CD8-positive, alpha-beta memory T cell (primary cell): ENCODE measurements at regions not wholly inside any gene's neighbourhood (a gene's known extent, or its start where the extent isn't known, plus 50 kb on each side); places are given as distances from the start of the nearest gene placed in this dataset.

Source experiments
- CTCF ChIA-PET: fragments of 350-600 bp; sonication (Branson Sonifier 250); formaldehyde crosslinking; loops from one replicate; lab custom pipeline; 2021; ENCODE audit warnings: antibody characterized with exemption; lab: Charles Lee
- POLR2A ChIA-PET: fragments of 350-600 bp; sonication (Branson Sonifier 250); formaldehyde crosslinking; loops from one replicate; lab custom pipeline; 2021; ENCODE audit warnings: antibody characterized with exemption; lab: Charles Lee
- DNase-seq, 5 donors: peaks; one replicate each; pipeline versions ENCODE4 v3.0.0 to v3.0.0-alpha.2; 2020 to 2022; ENCODE audit warnings: mixed read lengths in 1 of 5
- H3K27ac ChIP-seq: one replicate; pipeline ENCODE4 v1.7.0; 2013; ENCODE audit warnings: low read depth, mild to moderate bottlenecking, low read length, moderate library complexity
- H3K27me3 ChIP-seq: 2 replicates; pipeline ENCODE4 v1.7.0; 2013; ENCODE audit warnings: low read length, mild to moderate bottlenecking; ENCODE audit not compliant: insufficient read depth, poor library complexity, severe bottlenecking
- H3K36me3 ChIP-seq: 2 replicates; pipeline ENCODE4 v1.7.0; 2013; ENCODE audit warnings: mild to moderate bottlenecking, low read length, moderate library complexity; ENCODE audit not compliant: insufficient read depth
- H3K4me1 ChIP-seq: 2 replicates; pipeline ENCODE4 v1.7.0; 2013; ENCODE audit warnings: mild to moderate bottlenecking, low read length, moderate library complexity; ENCODE audit not compliant: insufficient read depth
- H3K4me3 ChIP-seq: 2 replicates; pipeline ENCODE4 v1.7.0; 2013; ENCODE audit warnings: mild to moderate bottlenecking, low read length
- H3K9me3 ChIP-seq: 2 replicates; pipeline ENCODE4 v1.7.0; 2013; ENCODE audit warnings: mild to moderate bottlenecking, low read length
- H3K27ac Mint-ChIP-seq, 8 donors: one replicate each; pipeline ENCODE4 v1.8.0; 2020 to 2021; ENCODE audit warnings: mixed read lengths in 8 of 8, mild to moderate bottlenecking in 6 of 8, inconsistent platforms in 3 of 8, moderate library complexity in 3 of 8
- H3K27me3 Mint-ChIP-seq, 2 donors: one replicate each; pipeline ENCODE4 v1.8.0; 2020 to 2021; ENCODE audit warnings: mixed read lengths in 2 of 2, mild to moderate bottlenecking in 1 of 2, moderate library complexity in 1 of 2
- H3K36me3 Mint-ChIP-seq, 3 donors: one replicate each; pipeline ENCODE4 v1.8.0; 2020 to 2021; ENCODE audit warnings: mixed read lengths in 3 of 3, inconsistent platforms in 1 of 3, mild to moderate bottlenecking in 1 of 3
- H3K4me1 Mint-ChIP-seq, 3 donors: one replicate each; pipeline ENCODE4 v1.8.0; 2020 to 2021; ENCODE audit warnings: mixed read lengths in 3 of 3, inconsistent platforms in 1 of 3, mild to moderate bottlenecking in 1 of 3
- H3K4me3 Mint-ChIP-seq, 7 donors: one replicate each; pipeline ENCODE4 v1.8.0; 2020 to 2021; ENCODE audit warnings: mixed read lengths in 7 of 7, mild to moderate bottlenecking in 6 of 7, moderate library complexity in 4 of 7, inconsistent platforms in 2 of 7
- H3K9me3 Mint-ChIP-seq, 5 donors: one replicate each; pipeline ENCODE4 v1.8.0; 2020 to 2022; ENCODE audit warnings: mixed read lengths in 5 of 5, mild to moderate bottlenecking in 3 of 5, moderate library complexity in 2 of 5, inconsistent platforms in 1 of 5

DNA sequence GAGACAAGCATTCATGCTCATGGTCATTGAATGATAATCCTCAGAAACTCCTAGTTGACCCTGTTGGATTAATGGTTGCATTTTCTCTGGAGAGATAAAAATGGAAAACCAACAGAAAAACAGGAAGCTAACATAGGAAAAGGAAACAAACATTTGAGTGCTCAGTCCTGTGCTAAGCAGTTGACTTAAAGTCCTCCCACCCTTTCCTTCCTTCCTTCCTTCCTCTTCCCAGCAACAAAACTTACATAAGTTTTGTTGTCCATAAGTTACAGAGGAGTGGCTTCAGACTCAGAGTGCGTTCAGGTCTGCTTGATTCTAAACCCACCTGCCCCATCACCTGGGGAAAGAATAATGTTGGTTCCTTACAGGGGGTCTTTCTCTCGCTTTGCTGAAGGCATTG lies 163.8 kb upstream of the RGMA start:
- Mint-ChIP-seq H3K9me3 (no peaks in the 10 kb centered on the region), H3K27ac (no peak overlapping the region), H3K4me3 (no peak overlapping the region), H3K4me1 (peaks cover 0 to 3% (median 0%) of the 10 kb centered on the region in 3 donors), H3K27me3 (peaks cover 10 to 11% of the 10 kb centered on the region in 2 donors), H3K36me3 (no peaks in the 10 kb centered on the region)
- Histone ChIP-seq H3K4me1 (no peaks in the 10 kb centered on the region), H3K36me3 (no peaks in the 10 kb centered on the region), H3K27me3 (no peaks in the 10 kb centered on the region), H3K9me3 (no peaks in the 10 kb centered on the region), H3K27ac (no peak overlapping the region), H3K4me3 (no peak overlapping the region)
- ChIA-PET POLR2A (no interaction called here), CTCF (no interaction called here)
- DNase-seq, result no peak

DNA sequence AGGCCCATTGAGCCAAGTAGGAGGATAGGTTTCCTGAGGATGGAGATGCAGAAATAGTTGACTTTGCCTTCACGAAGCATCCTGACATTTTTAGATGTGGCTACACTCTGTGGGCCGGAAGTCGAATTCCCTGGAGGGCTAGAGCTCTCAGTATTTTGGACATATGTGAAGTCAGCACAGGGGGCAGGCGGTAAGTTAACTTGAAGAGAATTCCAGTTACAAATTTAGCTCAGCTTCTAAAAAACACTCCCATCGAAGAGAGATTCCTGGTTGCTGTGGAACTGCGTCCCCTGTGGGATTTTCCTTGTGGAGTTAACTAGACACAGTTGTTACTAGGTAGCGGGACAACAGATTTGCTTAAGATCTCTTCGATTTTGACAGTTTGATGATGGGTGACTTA lies 161.9 kb upstream of the RGMA start:
- Histone ChIP-seq H3K4me1 (no peaks in the 10 kb centered on the region), H3K27me3 (peaks cover 5% of the 10 kb centered on the region), H3K36me3 (no peaks in the 10 kb centered on the region), H3K4me3 (no peak overlapping the region), H3K27ac (no peak overlapping the region), H3K9me3 (no peaks in the 10 kb centered on the region)
- Mint-ChIP-seq H3K36me3 (no peaks in the 10 kb centered on the region), H3K4me3 (no peak overlapping the region), H3K9me3 (no peaks in the 10 kb centered on the region), H3K27ac (no peak overlapping the region), H3K27me3 (peaks cover 11 to 22% of the 10 kb centered on the region in 2 donors), H3K4me1 (peaks cover 0 to 12% (median 0%) of the 10 kb centered on the region in 3 donors)
- CTCF ChIA-PET, result no interaction called here
- POLR2A ChIA-PET, result no interaction called here
- DNase-seq, result no peak

DNA sequence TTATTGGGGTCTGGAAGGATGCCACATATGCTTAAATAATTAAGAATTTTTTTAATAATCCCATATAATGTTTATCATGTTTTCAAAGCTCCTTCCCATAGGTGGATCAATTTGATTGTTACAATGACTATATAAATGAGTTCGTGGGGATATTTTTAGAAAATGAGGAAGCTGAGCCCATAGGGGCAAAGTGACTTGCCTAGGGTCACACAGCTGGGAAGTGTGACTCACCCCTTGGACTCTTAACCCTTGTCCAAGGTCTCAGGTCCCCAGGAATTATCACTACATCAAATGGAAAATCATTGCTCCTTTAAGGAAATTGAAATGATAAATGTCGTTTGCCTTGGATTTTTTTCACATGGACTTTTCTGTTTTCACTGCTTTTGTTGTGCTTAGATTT lies 161.2 kb upstream of the RGMA start:
- ChIA-PET CTCF (no interaction called here), POLR2A (no interaction called here)
- peaks cover 0 to 12% (median 0%) of the 10 kb centered on the region in 3 donors for H3K4me1 Mint-ChIP-seq
- no peaks in the 10 kb centered on the region for H3K36me3 Mint-ChIP-seq
- peaks cover 5% of the 10 kb centered on the region for H3K27me3 ChIP-seq
- no peak overlapping the region for H3K4me3 Mint-ChIP-seq
- DNase-seq, result no peak
- no peak overlapping the region for H3K27ac ChIP-seq
- H3K9me3 ChIP-seq, result no peaks in the 10 kb centered on the region
- H3K4me3 ChIP-seq, result no peak overlapping the region
- H3K27ac Mint-ChIP-seq, result peak overlapping the region in 1 of 8 donors; percentile 8
- H3K4me1 ChIP-seq, result no peaks in the 10 kb centered on the region
- no peaks in the 10 kb centered on the region for H3K36me3 ChIP-seq
- no peaks in the 10 kb centered on the region for H3K9me3 Mint-ChIP-seq
- H3K27me3 Mint-ChIP-seq, result peaks cover 14 to 26% of the 10 kb centered on the region in 2 donors

DNA sequence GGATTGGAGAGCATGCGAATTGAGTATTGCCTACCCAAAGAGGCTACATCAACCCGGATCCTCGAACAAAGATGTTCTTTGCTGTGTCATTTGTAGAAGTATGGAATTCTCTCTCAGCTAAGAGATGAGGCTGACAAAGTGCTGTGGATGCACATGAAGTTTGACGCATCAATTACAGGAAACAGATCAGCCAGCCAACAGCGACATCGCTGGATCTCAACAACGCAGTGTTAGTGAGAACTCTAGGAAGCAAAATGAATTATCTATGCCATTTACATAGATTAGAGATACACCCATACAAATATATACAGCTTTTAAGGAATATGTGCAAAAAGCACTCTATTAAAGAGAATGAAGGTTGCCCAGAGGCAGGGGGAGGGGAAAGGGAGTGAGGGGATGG lies 160.6 kb upstream of the RGMA start:
- Histone ChIP-seq H3K27me3 (peaks cover 5% of the 10 kb centered on the region), H3K27ac (no peak overlapping the region), H3K9me3 (no peaks in the 10 kb centered on the region), H3K36me3 (no peaks in the 10 kb centered on the region), H3K4me3 (no peak overlapping the region), H3K4me1 (no peaks in the 10 kb centered on the region)
- ChIA-PET CTCF (no interaction called here), POLR2A (no interaction called here)
- no peak overlapping the region for H3K4me3 Mint-ChIP-seq
- H3K9me3 Mint-ChIP-seq, result no peaks in the 10 kb centered on the region
- peaks cover 0 to 12% (median 0%) of the 10 kb centered on the region in 3 donors for H3K4me1 Mint-ChIP-seq
- peaks cover 15 to 28% of the 10 kb centered on the region in 2 donors for H3K27me3 Mint-ChIP-seq
- peak overlapping the region in 1 of 8 donors; percentile 57 for H3K27ac Mint-ChIP-seq
- H3K36me3 Mint-ChIP-seq, result no peaks in the 10 kb centered on the region
- no peak for DNase-seq

DNA sequence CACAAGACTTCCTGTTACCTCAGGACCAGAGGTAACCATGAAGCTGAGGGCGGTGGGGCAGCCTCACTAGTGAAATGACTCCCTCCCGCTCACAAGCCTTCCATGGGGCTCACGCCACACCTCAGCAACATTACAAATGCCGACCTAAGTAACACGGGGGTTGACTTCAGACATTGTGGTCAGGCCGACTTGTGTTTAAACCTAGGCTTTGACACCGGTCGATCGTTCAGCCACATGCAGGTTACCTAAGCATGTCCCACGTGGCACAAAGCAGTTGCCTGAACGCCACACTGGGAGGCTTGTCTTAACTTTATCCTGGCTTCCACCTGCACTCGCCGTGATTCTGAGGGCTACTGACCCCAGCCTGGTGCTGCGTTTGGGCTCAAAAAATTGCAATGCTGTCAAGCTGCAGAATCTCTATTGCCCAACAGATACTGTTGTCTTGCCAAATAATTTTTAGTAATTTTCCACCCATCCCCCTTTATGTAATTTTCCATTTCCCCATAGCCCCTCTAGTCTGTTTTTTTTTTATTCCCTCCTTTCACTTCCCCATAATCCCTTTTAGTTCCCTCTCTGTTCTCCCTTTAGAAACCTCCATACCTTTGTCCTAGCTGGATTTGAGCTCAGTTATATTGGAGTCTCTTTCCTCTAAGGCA lies 158.6 kb upstream of the RGMA start:
- no peak overlapping the region for H3K4me3 Mint-ChIP-seq
- no peaks in the 10 kb centered on the region for H3K36me3 Mint-ChIP-seq
- no peaks in the 10 kb centered on the region for H3K9me3 Mint-ChIP-seq
- peaks cover 0 to 12% (median 0%) of the 10 kb centered on the region in 3 donors for H3K4me1 Mint-ChIP-seq
- H3K27ac Mint-ChIP-seq, result no peak overlapping the region
- no peaks in the 10 kb centered on the region for H3K4me1 ChIP-seq
- H3K27ac ChIP-seq, result no peak overlapping the region
- peaks cover 12 to 30% of the 10 kb centered on the region in 2 donors for H3K27me3 Mint-ChIP-seq
- ChIA-PET CTCF (no interaction called here), POLR2A (no interaction called here)
- H3K4me3 ChIP-seq, result no peak overlapping the region
- H3K36me3 ChIP-seq, result no peaks in the 10 kb centered on the region
- peaks cover 5% of the 10 kb centered on the region for H3K27me3 ChIP-seq
- no peak for DNase-seq
- no peaks in the 10 kb centered on the region for H3K9me3 ChIP-seq

DNA sequence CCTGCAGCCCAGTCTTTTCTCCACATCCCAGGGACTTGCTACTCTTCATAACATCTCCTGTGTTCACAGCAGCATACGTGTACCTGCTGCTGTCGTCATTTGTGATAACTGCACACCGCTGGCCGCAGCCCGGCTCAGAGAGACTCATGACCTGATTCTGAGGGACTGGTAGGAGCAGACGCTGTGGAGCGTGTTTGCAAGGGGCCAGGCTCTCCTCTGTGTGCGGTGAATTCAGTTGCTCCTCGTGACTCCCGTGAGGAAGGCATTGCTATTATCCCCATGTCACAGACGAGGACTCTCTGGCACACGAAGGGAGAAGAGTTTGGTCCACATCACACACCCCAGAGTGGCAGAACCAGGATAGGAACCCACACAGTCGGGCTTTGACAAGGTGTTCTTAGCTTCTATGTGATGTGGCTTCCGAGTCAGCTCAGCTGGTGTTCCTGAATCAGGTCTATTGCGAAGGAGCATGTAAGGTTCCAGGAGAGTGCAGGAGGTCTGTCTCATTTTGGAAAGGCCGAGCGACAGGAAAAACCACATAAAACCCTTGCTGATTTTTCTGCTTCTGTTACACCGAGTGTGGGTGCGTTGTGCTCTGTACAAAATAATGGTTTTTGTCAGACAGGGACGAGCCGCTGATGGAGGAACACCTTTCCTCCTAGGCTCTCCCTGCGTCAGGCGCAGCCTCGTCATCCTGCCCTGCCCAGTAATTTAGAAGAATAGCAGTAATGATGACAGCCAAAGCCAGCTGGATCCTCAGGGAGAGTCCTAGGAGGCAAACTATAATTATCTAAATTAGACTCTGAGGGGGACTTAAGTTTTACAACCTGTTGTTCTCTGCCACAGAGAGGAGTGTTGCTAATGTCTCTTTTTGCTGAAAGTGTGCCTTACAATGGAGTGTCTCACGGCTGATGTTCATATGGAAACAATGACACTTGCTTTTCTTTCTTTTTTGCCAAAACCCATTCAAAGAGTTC lies 157.5 kb upstream of the RGMA start:
- Histone ChIP-seq H3K27ac (no peak overlapping the region), H3K9me3 (no peaks in the 10 kb centered on the region), H3K36me3 (no peaks in the 10 kb centered on the region), H3K27me3 (peaks cover 5% of the 10 kb centered on the region), H3K4me3 (no peak overlapping the region), H3K4me1 (no peaks in the 10 kb centered on the region)
- peaks cover 0 to 12% (median 0%) of the 10 kb centered on the region in 3 donors for H3K4me1 Mint-ChIP-seq
- H3K36me3 Mint-ChIP-seq, result no peaks in the 10 kb centered on the region
- POLR2A ChIA-PET, result no interaction called here
- no peak for DNase-seq
- H3K27me3 Mint-ChIP-seq, result peaks cover 12 to 30% of the 10 kb centered on the region in 2 donors
- H3K9me3 Mint-ChIP-seq, result no peaks in the 10 kb centered on the region
- peak overlapping the region in 1 of 8 donors; percentile 22 for H3K27ac Mint-ChIP-seq
- no peak overlapping the region for H3K4me3 Mint-ChIP-seq
- CTCF ChIA-PET, result no interaction called here

DNA sequence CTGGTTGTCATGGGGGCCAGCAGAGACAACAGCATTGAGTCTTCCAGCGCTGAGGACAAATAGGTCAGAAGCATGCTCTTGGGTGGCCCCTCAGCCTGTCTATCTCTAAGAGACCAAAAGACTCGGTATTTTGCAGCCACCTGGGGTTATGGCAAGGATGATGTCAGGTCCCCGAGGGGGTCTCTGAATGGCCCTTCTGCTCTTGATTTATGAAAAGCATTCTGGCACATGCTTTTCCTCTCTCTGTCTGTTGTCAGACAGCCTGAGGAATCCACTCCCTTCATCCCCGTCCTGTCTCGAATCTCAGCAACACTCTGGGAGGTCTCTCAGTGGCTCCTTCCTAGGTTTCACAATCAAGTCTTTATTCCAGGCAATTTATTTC lies 156.6 kb upstream of the RGMA start:
- Histone ChIP-seq H3K27me3 (peaks cover 5% of the 10 kb centered on the region), H3K4me3 (no peak overlapping the region), H3K27ac (no peak overlapping the region), H3K4me1 (no peaks in the 10 kb centered on the region), H3K36me3 (no peaks in the 10 kb centered on the region), H3K9me3 (no peaks in the 10 kb centered on the region)
- H3K9me3 Mint-ChIP-seq, result no peaks in the 10 kb centered on the region
- H3K4me1 Mint-ChIP-seq, result peaks cover 0 to 12% (median 0%) of the 10 kb centered on the region in 3 donors
- no peak overlapping the region for H3K27ac Mint-ChIP-seq
- peaks cover 12 to 33% of the 10 kb centered on the region in 2 donors for H3K27me3 Mint-ChIP-seq
- POLR2A ChIA-PET, result no interaction called here
- H3K36me3 Mint-ChIP-seq, result no peaks in the 10 kb centered on the region
- no peak overlapping the region for H3K4me3 Mint-ChIP-seq
- CTCF ChIA-PET, result no interaction called here
- DNase-seq, result no peak
